HL-60 (cell line): ENCODE measurements at regions not wholly inside any gene's neighbourhood (a gene's known extent, or its start where the extent isn't known, plus 50 kb on each side); places are given as distances from the start of the nearest gene placed in this dataset.

Source experiments
- CTCF ChIP-seq: IDR thresholded peaks from one replicate; pipeline ENCODE4 v1.5.1; 2011; ENCODE audit warnings: low read length, control low read depth, inconsistent platforms; ENCODE audit not compliant: insufficient read depth
- POLR2AphosphoS5 ChIP-seq: IDR thresholded peaks from 2 replicates; pipeline ENCODE4 v1.6.1; 2012; ENCODE audit warnings: low read depth
- SPI1 ChIP-seq: IDR thresholded peaks from 2 replicates; pipeline ENCODE4 v1.6.1; 2012; ENCODE audit warnings: low read depth, mild to moderate bottlenecking, borderline replicate concordance

GRCh38 chr3:193788189-193788991, 195.4 kb downstream of the OPA1 start:
- TF ChIP-seq SPI1 (no peak), CTCF (peak; percentile 70), POLR2AphosphoS5 (no peak)
